Liver (tissue), 3 donors: ENCODE measurements at regions not wholly inside any gene's neighbourhood (a gene's known extent, or its start where the extent isn't known, plus 50 kb on each side); places are given as distances from the start of the nearest gene placed in this dataset.

Experiments used
- CTCF ChIP-seq: fragments of 150-350 bp; IDR thresholded peaks from 2 replicates; pipeline ENCODE4 v1.5.1; 2017; ENCODE audit warnings: improper control_type of control experiment, low read depth, low read length; ENCODE audit not compliant: missing input control
- JUND ChIP-seq, 2 donors: IDR thresholded peaks; 2 replicates each; pipeline ENCODE4 v1.6.1; 2016; ENCODE audit warnings: antibody characterized with exemption in 2 of 2
- ZBTB33 ChIP-seq: IDR thresholded peaks from 2 replicates; pipeline ENCODE4 v1.6.1; 2016; ENCODE audit warnings: antibody characterized with exemption
- donor health status: healthy.
- donor health status: healthy.

GRCh38 chr20:48008850-48009515 lies 223.7 kb upstream of the SULF2 start:
- TF ChIP-seq CTCF = no peak
- no peak for TF ChIP-seq ZBTB33
- TF ChIP-seq JUND (IDR thresholded peaks at IDR 0.05) = no peak
